Endothelial cell of umbilical vein (primary cell): ENCODE measurements at regions not wholly inside any gene's neighbourhood (a gene's known extent, or its start where the extent isn't known, plus 50 kb on each side); places are given as distances from the start of the nearest gene placed in this dataset.
"Not testable (repeated sequence)": the region's sequence is repeated elsewhere in the genome, so short reads cannot be mapped to it uniquely, and the experiment has no call there.

Source experiments
- BruUV-seq: library from RNA; stranded (reverse); fragments of 400-500 nt; replicated peaks from 2 replicates; lab custom pipeline; 2021; lab: Mats Ljungman, UMichigan
- CTCF ChIA-PET: fragments of 300-600, 350-600 bp; sonication (Branson Sonifier 250); formaldehyde crosslinking; loops from one replicate; lab custom pipeline; 2021; ENCODE audit warnings: antibody characterized with exemption, inconsistent platforms; lab: Charles Lee
- POLR2A ChIA-PET: fragments of 300-600, 350-600 bp; sonication (Branson Sonifier 250); formaldehyde crosslinking; loops from one replicate; lab custom pipeline; 2021; ENCODE audit warnings: antibody characterized with exemption, inconsistent platforms; lab: Charles Lee
- DNase-seq: peaks from one replicate; pipeline ENCODE4 v3.0.0-alpha.2; 2011; ENCODE audit warnings: low read depth, low spot score
- FAIRE-seq: peaks from 2 replicates; lab custom pipeline; 2011; peaks lifted over from hg19 to GRCh38; lab: Jason Lieb, UNC
- H2AFZ ChIP-seq: 2 replicates; pipeline ENCODE4 v1.6.0; 2012; ENCODE audit warnings: low read depth, low read length, control low read depth, inconsistent platforms
- H3K27ac ChIP-seq: 2 replicates; pipeline ENCODE4 v1.5.1; 2011; ENCODE audit warnings: low read depth, mild to moderate bottlenecking, control low read depth, low read length, moderate library complexity; ENCODE audit not compliant: insufficient read depth
- H3K27me3 ChIP-seq, 2 experiments: 2 replicates each; pipeline versions ENCODE4 v1.6.0 to v1.6.1; 2011; ENCODE audit warnings: low read length in 2 of 2, mixed read lengths in 1 of 2; ENCODE audit not compliant: control insufficient read depth in 2 of 2, insufficient read depth in 2 of 2
- H3K36me3 ChIP-seq, 2 experiments: 2 replicates in 1 of 2; 3 replicates in 1 of 2; pipeline ENCODE4 v1.5.1; 2011; ENCODE audit warnings: low read length in 2 of 2, mild to moderate bottlenecking in 1 of 2, moderate library complexity in 1 of 2; ENCODE audit not compliant: control insufficient read depth in 2 of 2, insufficient read depth in 2 of 2; ENCODE audit errors: extremely low read depth in 1 of 2
- H3K4me1 ChIP-seq: 3 replicates; pipeline ENCODE4 v1.5.1; 2011; ENCODE audit warnings: mild to moderate bottlenecking, low read length; ENCODE audit not compliant: control insufficient read depth, insufficient read depth; ENCODE audit errors: extremely low read depth
- H3K4me2 ChIP-seq: 2 replicates; pipeline ENCODE4 v1.6.1; 2011; ENCODE audit warnings: low read length, control low read depth, mixed read lengths; ENCODE audit not compliant: insufficient read depth
- H3K4me3 ChIP-seq, 3 experiments: fragments of 200-600 bp in 1 of 3; sonication (generic), shearing (Covaris generic) in 1 of 3; replicated peaks in 1 of 3; 2 replicates each; pipeline ENCODE4 v1.5.1; 2011 to 2016; ENCODE audit warnings: control low read depth in 3 of 3, low read length in 3 of 3, mild to moderate bottlenecking in 2 of 3, inconsistent platforms in 1 of 3, low read depth in 1 of 3, moderate library complexity in 1 of 3; ENCODE audit not compliant: insufficient read depth in 1 of 3
- H3K79me2 ChIP-seq: 2 replicates; pipeline ENCODE4 v1.6.0; 2012; ENCODE audit warnings: low read length, inconsistent platforms; ENCODE audit not compliant: control insufficient read depth, insufficient read depth
- H3K9ac ChIP-seq: replicated peaks from 2 replicates; pipeline ENCODE3; 2011; ENCODE audit warnings: low read length, control low read depth; ENCODE audit not compliant: insufficient read depth; ENCODE audit errors: extremely low read depth
- H3K9me1 ChIP-seq: replicated peaks from 3 replicates; pipeline ENCODE4 v1.6.0; 2011; ENCODE audit warnings: mild to moderate bottlenecking, low read length; ENCODE audit not compliant: control insufficient read depth, insufficient read depth; ENCODE audit errors: extremely low read depth
- H3K9me3 ChIP-seq: replicated peaks from 2 replicates; pipeline ENCODE4 v1.5.1; 2012; ENCODE audit warnings: low read length, inconsistent platforms; ENCODE audit not compliant: control insufficient read depth, insufficient read depth
- H4K20me1 ChIP-seq: replicated peaks from 2 replicates; pipeline ENCODE3; 2011; ENCODE audit warnings: mild to moderate bottlenecking, low read length; ENCODE audit not compliant: control insufficient read depth, insufficient read depth; ENCODE audit errors: extremely low read depth
- CTCF ChIP-seq, 2 donors: IDR thresholded peaks; 1 replicate in 1 of 2; 2 replicates in 1 of 2; pipeline ENCODE4 v1.5.1; 2011; ENCODE audit warnings: low read length in 2 of 2, mild to moderate bottlenecking in 2 of 2, moderate library complexity in 2 of 2, control low read depth in 1 of 2, inconsistent platforms in 1 of 2, low read depth in 1 of 2; ENCODE audit not compliant: insufficient read depth in 1 of 2; ENCODE audit errors: extremely low read depth in 1 of 2
- JUN ChIP-seq: IDR thresholded peaks from 2 replicates; pipeline ENCODE4 v1.6.1; 2011; ENCODE audit warnings: borderline replicate concordance, low read depth; ENCODE audit not compliant: insufficient read length, insufficient read depth
- MYC ChIP-seq: IDR thresholded peaks from one replicate; pipeline ENCODE4 v1.6.1; 2011; ENCODE audit warnings: mild to moderate bottlenecking, low read depth, low read length
- POLR2AphosphoS5 ChIP-seq: IDR thresholded peaks from 2 replicates; pipeline ENCODE4 v1.6.1; 2012; ENCODE audit warnings: low read depth, mild to moderate bottlenecking, control low read depth, low read length, moderate library complexity; ENCODE audit not compliant: insufficient read depth
- dilution Hi-C: fragments of 300-500 bp; cut with MboI; formaldehyde crosslinking; loops from one replicate; pipeline ENCODE4 v1.15.0; 2019; ENCODE audit warnings: low sequenced_read_pairs; ENCODE audit not compliant: extremely low pct_ligation_motif_present
- intact Hi-C: fragments of 100-400 bp; cut with micrococcal nuclease; formaldehyde crosslinking; loops from one replicate; pipeline ENCODE4 v1.10.0; 2022

GRCh38 chrX:122641136-122641535 is 542.9 kb upstream of the GRIA3 start:
- DNase-seq (no peak), FAIRE-seq (no peak)
- TF ChIP-seq CTCF (IDR thresholded peaks at IDR 0.05; ENCODE audit: extremely low read depth in 1 of 2, insufficient read depth in 1 of 2, low read depth in 1 of 2, low read length in 2 of 2), result no peak
- TF ChIP-seq POLR2AphosphoS5, result no peak
- BruUV-seq, result no TSS peak
- no peaks in the 10 kb centered on the region for H3K79me2 ChIP-seq
- intact Hi-C loops, result no loop called here
- no peaks in the 10 kb centered on the region for H3K9me3 ChIP-seq
- no peak overlapping the region for H2AFZ ChIP-seq
- ChIA-PET POLR2A (no interaction called here), CTCF (no interaction called here)
- no peak overlapping the region for H3K9ac ChIP-seq
- no peak overlapping the region for H3K4me2 ChIP-seq
- no peaks in the 10 kb centered on the region for H3K9me1 ChIP-seq
- no peaks in the 10 kb centered on the region for H4K20me1 ChIP-seq
- dilution Hi-C loops, result no loop called here
- H3K27ac ChIP-seq, result no peak overlapping the region
- H3K36me3 ChIP-seq, result no peaks in the 10 kb centered on the region
- H3K4me1 ChIP-seq, result no peaks in the 10 kb centered on the region
- H3K27me3 ChIP-seq, result no peaks in the 10 kb centered on the region
- no peak overlapping the region for H3K4me3 ChIP-seq

GRCh38 chrX:122641826-122642225 is 542.3 kb upstream of the GRIA3 start:
- Histone ChIP-seq H3K9me1 (no peaks in the 10 kb centered on the region), H3K9me3 (no peaks in the 10 kb centered on the region), H3K4me2 (no peak overlapping the region), H3K27me3 (no peaks in the 10 kb centered on the region), H4K20me1 (no peaks in the 10 kb centered on the region), H3K36me3 (no peaks in the 10 kb centered on the region), H3K27ac (no peak overlapping the region), H3K4me3 (no peak overlapping the region), H3K4me1 (no peaks in the 10 kb centered on the region), H3K9ac (no peak overlapping the region), H2AFZ (no peak overlapping the region), H3K79me2 (no peaks in the 10 kb centered on the region)
- no TSS peak for BruUV-seq
- DNase-seq, result no peak
- ChIA-PET CTCF (no interaction called here), POLR2A (no interaction called here)
- FAIRE-seq, result no peak
- TF ChIP-seq JUN, result no peak
- TF ChIP-seq MYC, result no peak
- dilution Hi-C loops, result no loop called here
- intact Hi-C loops, result no loop called here

GRCh38 chrX:122655256-122655655 is 528.8 kb upstream of the GRIA3 start:
- H3K79me2 ChIP-seq, H3K9me3 ChIP-seq, H2AFZ ChIP-seq, H4K20me1 ChIP-seq, DNase-seq, H3K36me3 ChIP-seq, CTCF ChIA-PET, H3K9me1 ChIP-seq, H3K27ac ChIP-seq, H3K27me3 ChIP-seq, BruUV-seq, FAIRE-seq, H3K4me2 ChIP-seq, H3K4me3 ChIP-seq, H3K4me1 ChIP-seq, dilution Hi-C loops, intact Hi-C loops, H3K9ac ChIP-seq, POLR2A ChIA-PET: not testable (repeated sequence)
